ENCODE measurements at regions not wholly inside any gene's neighbourhood (a gene's known extent, or its start where the extent isn't known, plus 50 kb on each side); places are given as distances from the start of the nearest gene placed in this dataset.

GRCh38 chr2:128808462-128809258 is 490.0 kb upstream of the HS6ST1 start:
- no peak for TF ChIP-seq CTCF (optimal IDR thresholded peaks at IDR 0.05 in 1 of 3, IDR thresholded peaks at IDR 0.05 in 1 of 3, conservative IDR thresholded peaks at IDR 0.05 in 1 of 3; ENCODE audit: extremely low read depth in 1 of 3, insufficient read depth in 2 of 3, low read length in 3 of 3)
- TF ChIP-seq EZH2 (IDR thresholded peaks at IDR 0.05; ENCODE audit: low read length) = no peak
